ENCODE measurements at regions not wholly inside any gene's neighbourhood (a gene's known extent, or its start where the extent isn't known, plus 50 kb on each side); places are given as distances from the start of the nearest gene placed in this dataset.

GRCh38 chr1:38779491-38779890 lies 80.1 kb downstream of the RRAGC start:
- no peak for TF ChIP-seq CTCF (IDR thresholded peaks at IDR 0.05; ENCODE audit: low read depth, low read length, poor library complexity, severe bottlenecking)
- TF ChIP-seq EZH2phosphoT487 (IDR thresholded peaks at IDR 0.05; ENCODE audit: borderline replicate concordance, low read length) = no peak

Measured in DOHH2 (cell line).